MM.1S (cell line): ENCODE measurements at regions not wholly inside any gene's neighbourhood (a gene's known extent, or its start where the extent isn't known, plus 50 kb on each side); places are given as distances from the start of the nearest gene placed in this dataset.

Source experiments
- CTCF ChIP-seq: fragments of 300-600 bp; sonication (generic); IDR thresholded peaks from 2 replicates; pipeline ENCODE4 v1.5.1; 2016; ENCODE audit warnings: antibody characterized with exemption, low read length, mixed read lengths
- EZH2 ChIP-seq: fragments of 300-600 bp; sonication (generic); optimal IDR thresholded peaks from 2 replicates; pipeline ENCODE3; 2017; ENCODE audit warnings: low read depth, mild to moderate bottlenecking, antibody characterized with exemption, low read length, mixed read lengths

GRCh38 chr2:134198006-134198634, 55.8 kb upstream of the MGAT5 start:
- no peak for TF ChIP-seq CTCF
- TF ChIP-seq EZH2, result no peak
